PC-3 (cell line): ENCODE measurements at regions not wholly inside any gene's neighbourhood (a gene's known extent, or its start where the extent isn't known, plus 50 kb on each side); places are given as distances from the start of the nearest gene placed in this dataset.

ENCODE experiments used
- ATAC-seq: fragments of 200-7000 bp; cut with Tn5 transposase; 2 replicates; pipeline ENCODE4 v1.9.1; 2020; ENCODE audit warnings: mild to moderate bottlenecking, moderate library complexity
- BruUV-seq: library from RNA; stranded (reverse); fragments of 400-500 nt; replicated peaks from 2 replicates; lab custom pipeline; 2021; lab: Mats Ljungman, UMichigan
- CTCF ChIA-PET: fragments of 300-600 bp; sonication (Branson Sonifier 250); formaldehyde crosslinking; loops from one replicate; lab custom pipeline; 2022; ENCODE audit warnings: antibody characterized with exemption; lab: Charles Lee
- POLR2A ChIA-PET: fragments of 300-600 bp; sonication (Branson Sonifier 250); formaldehyde crosslinking; loops from one replicate; lab custom pipeline; 2022; ENCODE audit warnings: antibody characterized with exemption; ENCODE audit not compliant: unreplicated experiment; lab: Charles Lee
- DNase-seq: peaks from one replicate; pipeline ENCODE4 v3.0.0-alpha.2; 2015
- H2AFZ ChIP-seq: fragments of 300-600 bp; sonication (generic); 2 replicates; pipeline ENCODE4 v1.6.0; 2016; ENCODE audit warnings: antibody characterized with exemption, low read length
- H3F3A ChIP-seq: fragments of 300-600 bp; sonication (generic); one replicate; pipeline ENCODE4 v1.6.0; 2017; ENCODE audit warnings: antibody characterized with exemption, low read length, control low read depth, mild to moderate bottlenecking; ENCODE audit not compliant: unreplicated experiment
- H3K27ac ChIP-seq: fragments of 300-600 bp; sonication (generic); 2 replicates; pipeline ENCODE4 v1.5.1; 2016; ENCODE audit warnings: mild to moderate bottlenecking, low read length
- H3K27me3 ChIP-seq: fragments of 300-600 bp; sonication (generic); 2 replicates; pipeline ENCODE4 v1.6.1; 2016; ENCODE audit warnings: low read length, mixed read lengths
- H3K36me3 ChIP-seq: fragments of 300-600 bp; sonication (generic); 2 replicates; pipeline ENCODE4 v1.6.1; 2016; ENCODE audit warnings: low read depth, mixed run types, low read length, mixed read lengths
- H3K4me1 ChIP-seq: fragments of 300-600 bp; sonication (generic); 2 replicates; pipeline ENCODE4 v1.5.1; 2016; ENCODE audit warnings: low read length; ENCODE audit not compliant: insufficient read depth
- H3K4me2 ChIP-seq: fragments of 300-600 bp; sonication (generic); 2 replicates; pipeline ENCODE4 v1.6.0; 2016; ENCODE audit warnings: low read length
- H3K4me3 ChIP-seq: fragments of 300-600 bp; sonication (generic); 2 replicates; pipeline ENCODE4 v1.5.1; 2016; ENCODE audit warnings: mild to moderate bottlenecking, low read length, mixed read lengths
- H3K79me2 ChIP-seq: fragments of 300-600 bp; sonication (generic); 2 replicates; pipeline ENCODE4 v1.6.1; 2017; ENCODE audit warnings: low read length, mixed read lengths
- H3K9ac ChIP-seq: fragments of 300-600 bp; sonication (generic); 2 replicates; pipeline ENCODE4 v1.6.0; 2016; ENCODE audit warnings: mild to moderate bottlenecking, low read length
- H3K9me2 ChIP-seq: fragments of 300-600 bp; sonication (generic); replicated peaks from 2 replicates; pipeline ENCODE4 v1.6.1; 2016; ENCODE audit warnings: mixed run types, low read length, mixed read lengths
- H3K9me3 ChIP-seq: fragments of 300-600 bp; sonication (generic); 2 replicates; pipeline ENCODE4 v1.6.1; 2016; ENCODE audit warnings: low read length, mixed read lengths
- H4K20me1 ChIP-seq: fragments of 300-600 bp; sonication (generic); 2 replicates; pipeline ENCODE4 v1.6.1; 2016; ENCODE audit warnings: low read length, mixed read lengths
- EZH2phosphoT487 ChIP-seq: fragments of 300-600 bp; sonication (generic); IDR thresholded peaks from 2 replicates; pipeline ENCODE4 v1.6.1; 2018; ENCODE audit warnings: mild to moderate bottlenecking, antibody characterized with exemption, low read length, borderline replicate concordance
- intact Hi-C: fragments of 100-400 bp; cut with micrococcal nuclease; formaldehyde crosslinking; loops from 2 replicates; pipeline ENCODE4 v1.9.0; 2023

DNA sequence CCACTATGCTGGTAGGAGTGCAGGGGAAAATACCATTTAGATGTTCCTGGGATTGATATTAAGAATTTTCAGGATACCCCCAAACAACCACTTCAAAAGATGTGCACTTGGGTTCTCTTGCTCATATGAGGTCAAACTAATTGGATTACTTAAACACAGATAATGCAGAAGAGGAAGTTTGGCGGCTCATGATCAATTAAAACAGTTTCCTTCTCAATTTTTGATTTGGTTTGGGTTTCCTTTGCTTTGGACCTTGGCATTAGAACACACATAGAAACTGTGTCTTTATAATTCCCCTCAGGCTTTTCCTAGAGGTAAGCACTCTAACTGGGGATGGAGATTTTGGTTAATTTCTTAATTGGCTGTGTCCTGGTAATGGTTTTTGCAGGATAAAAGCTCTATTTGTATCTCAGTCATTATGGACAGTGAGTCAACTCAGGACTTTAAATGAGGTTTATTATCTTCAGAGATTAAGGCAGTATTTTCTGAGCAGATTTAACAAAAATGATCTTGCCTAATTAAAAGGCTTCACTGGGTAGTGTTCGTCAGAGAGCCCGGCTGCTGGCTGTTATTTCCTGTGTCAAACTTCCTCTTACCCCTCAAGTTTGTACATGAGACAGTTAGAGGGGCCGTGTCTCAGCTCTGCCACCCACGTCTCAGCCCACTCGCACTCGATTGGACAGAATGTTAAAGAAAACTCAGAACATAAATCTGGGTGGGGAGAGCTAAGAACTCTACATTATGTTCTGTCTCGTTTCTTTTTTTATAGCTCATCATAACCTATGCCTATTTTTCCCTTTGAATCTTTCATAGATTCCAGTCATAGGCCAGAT lies 50.3 kb upstream of the PREP start:
- ATAC-seq (no peak), DNase-seq (no peak)
- Histone ChIP-seq H3K79me2 (no peaks in the 10 kb centered on the region), H2AFZ (no peak overlapping the region), H3K9me2 (no peaks in the 10 kb centered on the region), H3K9ac (no peak overlapping the region), H3K4me3 (no peak overlapping the region), H3K4me2 (no peak overlapping the region), H3K4me1 (no peaks in the 10 kb centered on the region), H3K9me3 (no peaks in the 10 kb centered on the region), H3K27me3 (no peaks in the 10 kb centered on the region), H3K27ac (no peak overlapping the region), H4K20me1 (no peaks in the 10 kb centered on the region), H3F3A (no peaks in the 10 kb centered on the region), H3K36me3 (no peaks in the 10 kb centered on the region)
- BruUV-seq = no TSS peak
- ChIA-PET CTCF (no interaction called here), POLR2A (no interaction called here)
- no peak for TF ChIP-seq EZH2phosphoT487
- intact Hi-C loops = no loop called here
